ENCODE measurements at regions not wholly inside any gene's neighbourhood (a gene's known extent, or its start where the extent isn't known, plus 50 kb on each side); places are given as distances from the start of the nearest gene placed in this dataset.

DNA sequence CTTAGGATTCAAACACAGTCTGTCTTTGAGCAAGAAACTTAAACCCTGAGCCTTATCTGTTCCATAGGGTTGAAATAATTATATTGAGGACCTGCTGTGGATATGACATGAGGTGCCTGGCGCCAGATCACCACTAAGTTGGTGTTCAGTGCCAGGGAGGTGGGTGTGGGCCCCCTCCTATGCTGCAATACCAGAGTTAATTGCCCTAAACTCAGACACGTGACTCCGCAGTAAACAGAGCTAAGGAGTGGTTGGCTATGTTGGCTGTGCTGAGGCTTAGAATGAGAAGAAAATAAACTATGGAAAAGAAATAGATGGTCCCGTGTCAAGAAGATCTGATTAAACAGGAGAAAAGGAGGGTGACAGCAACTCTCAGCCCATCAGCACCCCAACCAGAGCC lies 419.4 kb upstream of the JARID2 start:
- TF ChIP-seq, protein P1, sequence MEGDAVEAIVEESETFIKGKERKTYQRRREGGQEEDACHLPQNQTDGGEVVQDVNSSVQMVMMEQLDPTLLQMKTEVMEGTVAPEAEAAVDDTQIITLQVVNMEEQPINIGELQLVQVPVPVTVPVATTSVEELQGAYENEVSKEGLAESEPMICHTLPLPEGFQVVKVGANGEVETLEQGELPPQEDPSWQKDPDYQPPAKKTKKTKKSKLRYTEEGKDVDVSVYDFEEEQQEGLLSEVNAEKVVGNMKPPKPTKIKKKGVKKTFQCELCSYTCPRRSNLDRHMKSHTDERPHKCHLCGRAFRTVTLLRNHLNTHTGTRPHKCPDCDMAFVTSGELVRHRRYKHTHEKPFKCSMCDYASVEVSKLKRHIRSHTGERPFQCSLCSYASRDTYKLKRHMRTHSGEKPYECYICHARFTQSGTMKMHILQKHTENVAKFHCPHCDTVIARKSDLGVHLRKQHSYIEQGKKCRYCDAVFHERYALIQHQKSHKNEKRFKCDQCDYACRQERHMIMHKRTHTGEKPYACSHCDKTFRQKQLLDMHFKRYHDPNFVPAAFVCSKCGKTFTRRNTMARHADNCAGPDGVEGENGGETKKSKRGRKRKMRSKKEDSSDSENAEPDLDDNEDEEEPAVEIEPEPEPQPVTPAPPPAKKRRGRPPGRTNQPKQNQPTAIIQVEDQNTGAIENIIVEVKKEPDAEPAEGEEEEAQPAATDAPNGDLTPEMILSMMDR (IDR thresholded peaks at IDR 0.05; ENCODE audit: low read depth, low read length, poor library complexity, severe bottlenecking), result no peak
- TF ChIP-seq EZH2phosphoT487 (IDR thresholded peaks at IDR 0.05; ENCODE audit: borderline replicate concordance, low read length), result no peak
